ENCODE measurements at regions not wholly inside any gene's neighbourhood (a gene's known extent, or its start where the extent isn't known, plus 50 kb on each side); places are given as distances from the start of the nearest gene placed in this dataset.

DNA sequence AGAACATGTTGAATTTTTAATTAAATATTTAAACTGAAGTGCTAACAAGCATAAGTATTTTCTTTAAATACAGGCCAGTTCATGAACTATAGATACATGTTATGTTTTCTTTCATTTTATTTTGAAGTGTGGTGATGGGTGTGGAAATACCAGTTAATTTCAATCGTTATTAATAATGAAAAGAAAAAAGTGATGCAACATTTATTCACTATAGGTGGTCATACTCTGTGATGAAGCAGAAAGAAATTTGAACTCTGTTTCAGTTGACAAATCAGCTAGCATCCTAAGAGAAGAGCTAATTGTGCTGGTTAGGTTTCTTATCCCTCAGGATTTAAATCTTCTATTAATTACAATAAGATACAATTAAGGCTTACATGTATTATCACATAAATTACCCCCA lies 795.1 kb upstream of the DDX18 start:
- no peaks in the 10 kb centered on the region for H3K4me1 Mint-ChIP-seq
- H3K4me2 ChIP-seq, result no peak overlapping the region
- no peaks in the 10 kb centered on the region for H3K27me3 Mint-ChIP-seq (ENCODE audit: insufficient read depth, low read depth, poor library complexity)
- no peaks in the 10 kb centered on the region for H4K20me1 ChIP-seq (replicated peaks; ENCODE audit: insufficient read depth)
- DNase-seq (ENCODE audit: low spot score), result no peak
- no peak overlapping the region for H2AFZ ChIP-seq
- TF ChIP-seq EZH2phosphoT487 (IDR thresholded peaks at IDR 0.05; ENCODE audit: unreplicated experiment) (no peak), EZH2 (IDR thresholded peaks at IDR 0.05; ENCODE audit: low read depth, unreplicated experiment) (no peak)
- H3K4me3 ChIP-seq, result no peak overlapping the region
- H3K27ac Mint-ChIP-seq, result no peak overlapping the region
- H3K9me2 ChIP-seq (ENCODE audit: insufficient read depth), result no peaks in the 10 kb centered on the region
- no peaks in the 10 kb centered on the region for H3K27me3 ChIP-seq (ENCODE audit: insufficient read depth)
- no peaks in the 10 kb centered on the region for H3F3A ChIP-seq (replicated peaks; ENCODE audit: low read depth)
- H3K36me3 Mint-ChIP-seq (ENCODE audit: low read depth), result no peaks in the 10 kb centered on the region
- no peak overlapping the region for H3K27ac ChIP-seq (ENCODE audit: low read depth)
- H3K79me2 ChIP-seq (replicated peaks; ENCODE audit: insufficient read depth), result no peaks in the 10 kb centered on the region
- no peak for ATAC-seq
- H3K4me1 ChIP-seq (ENCODE audit: insufficient read depth), result no peaks in the 10 kb centered on the region
- no peak overlapping the region for H3K4me3 Mint-ChIP-seq
- no peaks in the 10 kb centered on the region for H3K9me3 Mint-ChIP-seq
- H3K36me3 ChIP-seq (ENCODE audit: insufficient read depth), result no peaks in the 10 kb centered on the region

DNA sequence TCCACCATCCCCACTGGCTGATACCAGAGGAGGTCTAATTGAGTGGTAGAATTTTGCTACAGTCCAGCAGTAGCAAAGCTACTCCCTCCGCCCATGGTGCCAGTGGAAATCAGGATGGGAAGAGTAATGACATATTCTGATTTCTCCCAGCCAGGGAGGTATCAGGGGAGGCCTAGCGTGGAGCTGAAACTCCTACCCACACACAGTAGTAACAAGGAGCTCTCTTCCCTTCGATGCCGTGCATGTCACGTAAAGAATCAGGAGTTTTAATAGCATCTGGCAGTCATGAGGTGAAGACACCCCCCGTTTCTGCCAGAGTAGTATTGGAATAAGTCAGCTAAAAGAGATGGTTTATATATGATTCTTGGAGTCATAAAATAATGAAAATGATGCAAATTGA lies 786.8 kb upstream of the DDX18 start:
- no peaks in the 10 kb centered on the region for H3K36me3 ChIP-seq (ENCODE audit: insufficient read depth)
- H3K36me3 Mint-ChIP-seq (ENCODE audit: low read depth), result no peaks in the 10 kb centered on the region
- no peaks in the 10 kb centered on the region; the same call in 2 of the 3 replicates for H3K4me1 Mint-ChIP-seq
- no peak overlapping the region for H3K4me2 ChIP-seq
- DNase-seq (ENCODE audit: low spot score) (no peak), ATAC-seq (no peak)
- H3K27ac ChIP-seq (ENCODE audit: low read depth), result no peak overlapping the region
- no peaks in the 10 kb centered on the region for H3K27me3 ChIP-seq (ENCODE audit: insufficient read depth)
- H3K4me3 ChIP-seq, result no peak overlapping the region
- no peaks in the 10 kb centered on the region for H3F3A ChIP-seq (replicated peaks; ENCODE audit: low read depth)
- H3K9me3 Mint-ChIP-seq, result no peaks in the 10 kb centered on the region
- no peaks in the 10 kb centered on the region for H3K79me2 ChIP-seq (replicated peaks; ENCODE audit: insufficient read depth)
- no peak overlapping the region for H3K27ac Mint-ChIP-seq
- no peaks in the 10 kb centered on the region for H4K20me1 ChIP-seq (replicated peaks; ENCODE audit: insufficient read depth)
- peaks cover 4% of the 10 kb centered on the region; the same call in 1 of the 2 replicates for H3K9me2 ChIP-seq (ENCODE audit: insufficient read depth)
- no peak overlapping the region for H2AFZ ChIP-seq
- no peaks in the 10 kb centered on the region for H3K4me1 ChIP-seq (ENCODE audit: insufficient read depth)
- H3K4me3 Mint-ChIP-seq, result no peak overlapping the region
- no peaks in the 10 kb centered on the region for H3K27me3 Mint-ChIP-seq (ENCODE audit: insufficient read depth, low read depth, poor library complexity)
- TF ChIP-seq, protein P1, sequence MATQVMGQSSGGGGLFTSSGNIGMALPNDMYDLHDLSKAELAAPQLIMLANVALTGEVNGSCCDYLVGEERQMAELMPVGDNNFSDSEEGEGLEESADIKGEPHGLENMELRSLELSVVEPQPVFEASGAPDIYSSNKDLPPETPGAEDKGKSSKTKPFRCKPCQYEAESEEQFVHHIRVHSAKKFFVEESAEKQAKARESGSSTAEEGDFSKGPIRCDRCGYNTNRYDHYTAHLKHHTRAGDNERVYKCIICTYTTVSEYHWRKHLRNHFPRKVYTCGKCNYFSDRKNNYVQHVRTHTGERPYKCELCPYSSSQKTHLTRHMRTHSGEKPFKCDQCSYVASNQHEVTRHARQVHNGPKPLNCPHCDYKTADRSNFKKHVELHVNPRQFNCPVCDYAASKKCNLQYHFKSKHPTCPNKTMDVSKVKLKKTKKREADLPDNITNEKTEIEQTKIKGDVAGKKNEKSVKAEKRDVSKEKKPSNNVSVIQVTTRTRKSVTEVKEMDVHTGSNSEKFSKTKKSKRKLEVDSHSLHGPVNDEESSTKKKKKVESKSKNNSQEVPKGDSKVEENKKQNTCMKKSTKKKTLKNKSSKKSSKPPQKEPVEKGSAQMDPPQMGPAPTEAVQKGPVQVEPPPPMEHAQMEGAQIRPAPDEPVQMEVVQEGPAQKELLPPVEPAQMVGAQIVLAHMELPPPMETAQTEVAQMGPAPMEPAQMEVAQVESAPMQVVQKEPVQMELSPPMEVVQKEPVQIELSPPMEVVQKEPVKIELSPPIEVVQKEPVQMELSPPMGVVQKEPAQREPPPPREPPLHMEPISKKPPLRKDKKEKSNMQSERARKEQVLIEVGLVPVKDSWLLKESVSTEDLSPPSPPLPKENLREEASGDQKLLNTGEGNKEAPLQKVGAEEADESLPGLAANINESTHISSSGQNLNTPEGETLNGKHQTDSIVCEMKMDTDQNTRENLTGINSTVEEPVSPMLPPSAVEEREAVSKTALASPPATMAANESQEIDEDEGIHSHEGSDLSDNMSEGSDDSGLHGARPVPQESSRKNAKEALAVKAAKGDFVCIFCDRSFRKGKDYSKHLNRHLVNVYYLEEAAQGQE (IDR thresholded peaks at IDR 0.05; ENCODE audit: unreplicated experiment), result no peak
- no peak for TF ChIP-seq NANOG (IDR thresholded peaks at IDR 0.05; ENCODE audit: borderline replicate concordance)
- TF ChIP-seq POLR2AphosphoS5 (IDR thresholded peaks at IDR 0.05; ENCODE audit: low read depth), result no peak
- no peak for TF ChIP-seq EZH2 (IDR thresholded peaks at IDR 0.05; ENCODE audit: low read depth, unreplicated experiment)
- TF ChIP-seq STAT1 (IDR thresholded peaks at IDR 0.05; ENCODE audit: unreplicated experiment), result no peak
- no peak for TF ChIP-seq CREB1 (CRISPR knock-in tag; IDR thresholded peaks at IDR 0.05; ENCODE audit: low read depth)
- TF ChIP-seq, protein P2, sequence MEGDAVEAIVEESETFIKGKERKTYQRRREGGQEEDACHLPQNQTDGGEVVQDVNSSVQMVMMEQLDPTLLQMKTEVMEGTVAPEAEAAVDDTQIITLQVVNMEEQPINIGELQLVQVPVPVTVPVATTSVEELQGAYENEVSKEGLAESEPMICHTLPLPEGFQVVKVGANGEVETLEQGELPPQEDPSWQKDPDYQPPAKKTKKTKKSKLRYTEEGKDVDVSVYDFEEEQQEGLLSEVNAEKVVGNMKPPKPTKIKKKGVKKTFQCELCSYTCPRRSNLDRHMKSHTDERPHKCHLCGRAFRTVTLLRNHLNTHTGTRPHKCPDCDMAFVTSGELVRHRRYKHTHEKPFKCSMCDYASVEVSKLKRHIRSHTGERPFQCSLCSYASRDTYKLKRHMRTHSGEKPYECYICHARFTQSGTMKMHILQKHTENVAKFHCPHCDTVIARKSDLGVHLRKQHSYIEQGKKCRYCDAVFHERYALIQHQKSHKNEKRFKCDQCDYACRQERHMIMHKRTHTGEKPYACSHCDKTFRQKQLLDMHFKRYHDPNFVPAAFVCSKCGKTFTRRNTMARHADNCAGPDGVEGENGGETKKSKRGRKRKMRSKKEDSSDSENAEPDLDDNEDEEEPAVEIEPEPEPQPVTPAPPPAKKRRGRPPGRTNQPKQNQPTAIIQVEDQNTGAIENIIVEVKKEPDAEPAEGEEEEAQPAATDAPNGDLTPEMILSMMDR (conservative IDR thresholded peaks at IDR 0.05; ENCODE audit: low read depth in 2 of 2), result no peak
- TF ChIP-seq ZNF114 (CRISPR knock-in tag; IDR thresholded peaks at IDR 0.05), result no peak
- no peak for TF ChIP-seq JUNB (IDR thresholded peaks at IDR 0.05; ENCODE audit: unreplicated experiment)
- TF ChIP-seq ZNF331 (CRISPR knock-in tag; IDR thresholded peaks at IDR 0.05; ENCODE audit: low read depth), result no peak
- TF ChIP-seq, protein P3, sequence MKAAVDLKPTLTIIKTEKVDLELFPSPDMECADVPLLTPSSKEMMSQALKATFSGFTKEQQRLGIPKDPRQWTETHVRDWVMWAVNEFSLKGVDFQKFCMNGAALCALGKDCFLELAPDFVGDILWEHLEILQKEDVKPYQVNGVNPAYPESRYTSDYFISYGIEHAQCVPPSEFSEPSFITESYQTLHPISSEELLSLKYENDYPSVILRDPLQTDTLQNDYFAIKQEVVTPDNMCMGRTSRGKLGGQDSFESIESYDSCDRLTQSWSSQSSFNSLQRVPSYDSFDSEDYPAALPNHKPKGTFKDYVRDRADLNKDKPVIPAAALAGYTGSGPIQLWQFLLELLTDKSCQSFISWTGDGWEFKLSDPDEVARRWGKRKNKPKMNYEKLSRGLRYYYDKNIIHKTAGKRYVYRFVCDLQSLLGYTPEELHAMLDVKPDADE (IDR thresholded peaks at IDR 0.05), result no peak
